HepG2 (cell line): ENCODE measurements at regions not wholly inside any gene's neighbourhood (a gene's known extent, or its start where the extent isn't known, plus 50 kb on each side); places are given as distances from the start of the nearest gene placed in this dataset.

ENCODE experiments used
- ATAC-seq: fragments of 200-7000 bp; cut with Tn5 transposase; 3 replicates; pipeline ENCODE4 v1.9.1; 2020; ENCODE audit warnings: mild to moderate bottlenecking, moderate library complexity
- BruUV-seq: library from RNA; stranded (reverse); fragments of 400-500 nt; replicated peaks from 2 replicates; lab custom pipeline; 2021; lab: Mats Ljungman, UMichigan
- CTCF ChIA-PET: fragments of 300-600 bp; formaldehyde crosslinking; extraction: SDS; loops from one replicate; lab custom pipeline; 2021; ENCODE audit warnings: low total read pairs, inconsistent platforms, low intra/inter-chr PET ratio; lab: Yijun Ruan, JAX
- POLR2A ChIA-PET: fragments of 350-600 bp; sonication (Branson Sonifier 250); formaldehyde crosslinking; loops from one replicate; lab custom pipeline; 2020; ENCODE audit warnings: antibody characterized with exemption, inconsistent platforms; lab: Yijun Ruan, JAX
- DNase-seq: peaks from one replicate; pipeline ENCODE4 v3.0.0-alpha.2; 2015; ENCODE audit warnings: low spot score
- FAIRE-seq: peaks from 3 replicates; lab custom pipeline; 2011; peaks lifted over from hg19 to GRCh38; lab: Jason Lieb, UNC
- H2AFZ ChIP-seq: one replicate; pipeline ENCODE4 v1.6.1; 2011; ENCODE audit warnings: low read length, inconsistent platforms
- H3K27ac ChIP-seq: fragments of 300-600 bp; 3 replicates; pipeline ENCODE4 v1.8.0; 2011; ENCODE audit warnings: mixed run types, mild to moderate bottlenecking, mixed read lengths, low read length, inconsistent platforms; ENCODE audit not compliant: insufficient read depth; ENCODE audit errors: extremely low read length
- H3K27me3 ChIP-seq, 2 experiments: fragments of 200-600 bp in 1 of 2; 2 replicates in 1 of 2; 3 replicates in 1 of 2; pipeline versions ENCODE4 v1.6.0 to v1.8.0; 2011; ENCODE audit warnings: low read length in 2 of 2, mild to moderate bottlenecking in 2 of 2, moderate library complexity in 2 of 2, inconsistent platforms in 1 of 2; ENCODE audit not compliant: insufficient read depth in 2 of 2, control insufficient read depth in 1 of 2
- H3K36me3 ChIP-seq, 2 experiments: fragments of 200-600 bp in 1 of 2; replicated peaks in 1 of 2; 2 replicates in 1 of 2; 3 replicates in 1 of 2; pipeline versions ENCODE4 v1.5.1 to v1.8.0; 2011; ENCODE audit warnings: low read length in 2 of 2, inconsistent platforms in 1 of 2; ENCODE audit not compliant: insufficient read depth in 2 of 2, control insufficient read depth in 1 of 2
- H3K4me1 ChIP-seq: 2 replicates; pipeline ENCODE4 v1.5.1; 2012; ENCODE audit warnings: low read length, inconsistent platforms; ENCODE audit not compliant: insufficient read depth
- H3K4me2 ChIP-seq: 2 replicates; pipeline ENCODE4 v1.6.0; 2011; ENCODE audit warnings: low read depth, low read length, inconsistent platforms
- H3K4me3 ChIP-seq, 3 experiments: fragments of 200-600 bp in 1 of 3; sonication (generic), shearing (Covaris generic) in 1 of 3; replicated peaks in 1 of 3; 2 replicates each; pipeline ENCODE4 v1.5.1; 2011 to 2016; ENCODE audit warnings: low read length in 3 of 3, inconsistent platforms in 2 of 3, low read depth in 2 of 3, mild to moderate bottlenecking in 2 of 3, control low read depth in 1 of 3, mixed read lengths in 1 of 3; ENCODE audit not compliant: insufficient read depth in 1 of 3
- H3K79me2 ChIP-seq: one replicate; pipeline ENCODE4 v1.6.1; 2011; ENCODE audit warnings: low read length, inconsistent platforms; ENCODE audit not compliant: insufficient read depth
- H3K9ac ChIP-seq: 2 replicates; pipeline ENCODE4 v1.6.0; 2011; ENCODE audit warnings: mild to moderate bottlenecking, low read depth, low read length, inconsistent platforms; ENCODE audit not compliant: insufficient read depth
- H3K9me3 ChIP-seq: 2 replicates; pipeline ENCODE4 v1.5.1; 2012; ENCODE audit warnings: mild to moderate bottlenecking, low read length
- H4K20me1 ChIP-seq: 2 replicates; pipeline ENCODE4 v1.6.0; 2011; ENCODE audit warnings: inconsistent platforms, mild to moderate bottlenecking, low read length, moderate library complexity; ENCODE audit not compliant: insufficient read depth
- EED ChIP-seq: sonication (generic); formaldehyde crosslinking; IDR thresholded peaks from 2 replicates; pipeline ENCODE4 v1.5.0; 2020; ENCODE audit warnings: mild to moderate bottlenecking, missing genetic modification reagents
- IKZF4 ChIP-seq: sonication (generic); formaldehyde crosslinking; IDR thresholded peaks from 2 replicates; pipeline ENCODE4 v1.5.1; 2020; ENCODE audit warnings: borderline replicate concordance, mild to moderate bottlenecking, low read depth, missing genetic modification reagents; ENCODE audit errors: not compliant biosample characterization
- MED13 ChIP-seq: sonication (generic); formaldehyde crosslinking; IDR thresholded peaks from 2 replicates; pipeline ENCODE4 v1.5.0; 2020; ENCODE audit warnings: missing genetic modification reagents
- NRL ChIP-seq: sonication (generic); formaldehyde crosslinking; IDR thresholded peaks from 2 replicates; pipeline ENCODE4 v1.5.0; 2020; ENCODE audit warnings: missing genetic modification reagents, mild to moderate bottlenecking, moderate library complexity, borderline replicate concordance
- ONECUT2 ChIP-seq: sonication (generic); formaldehyde crosslinking; IDR thresholded peaks from 2 replicates; pipeline ENCODE4 v1.4.0; 2020; ENCODE audit warnings: missing genetic modification reagents
- PLRG1 ChIP-seq: fragments of 450-650 bp; conservative IDR thresholded peaks from 2 replicates; pipeline ENCODE4 v1.6.1; 2016
- SKI ChIP-seq: fragments of 450-650 bp; IDR thresholded peaks from one replicate; pipeline ENCODE4 v1.6.1; 2018; ENCODE audit warnings: mild to moderate bottlenecking; ENCODE audit not compliant: partially characterized antibody
- SOX5 ChIP-seq: IDR thresholded peaks from 2 replicates; pipeline ENCODE4 v1.6.1; 2016; ENCODE audit warnings: borderline replicate concordance
- ZBTB3 ChIP-seq: sonication (generic); formaldehyde crosslinking; IDR thresholded peaks from 2 replicates; pipeline ENCODE4 v1.4.0; 2020; ENCODE audit warnings: low read depth, mild to moderate bottlenecking, moderate library complexity, missing genetic modification reagents, borderline replicate concordance
- ZNF224 ChIP-seq: sonication (generic); formaldehyde crosslinking; IDR thresholded peaks from 2 replicates; pipeline ENCODE4 v1.5.0; 2020; ENCODE audit warnings: mild to moderate bottlenecking, missing genetic modification reagents
- ZNF839 ChIP-seq: sonication (generic); formaldehyde crosslinking; IDR thresholded peaks from 2 replicates; pipeline ENCODE4 v1.4.0; 2020; ENCODE audit warnings: missing genetic modification reagents, mild to moderate bottlenecking, borderline replicate concordance
- WGBS: methylation state at CpG from one replicate; pipeline ENCODE4 v1.1.6; 2017; ENCODE audit warnings: low lambda C conversion rate; 5-methylcytosine and 5-hydroxymethylcytosine counted together
- in situ Hi-C: cut with HindIII; loops from 2 replicates; pipeline ENCODE4 v1.10.0; 2017; ENCODE audit warnings: low pct_unique_long_range_greater_than_20kb; ENCODE audit not compliant: extremely low pct_ligation_motif_present
- intact Hi-C: fragments of 100-400 bp; cut with micrococcal nuclease; formaldehyde crosslinking; loops from one replicate; pipeline ENCODE4 v1.10.0; 2022; ENCODE audit not compliant: unreplicated experiment
- TF ChIP-seq, protein P1 (sequence below): sonication (generic); formaldehyde crosslinking; IDR thresholded peaks from 2 replicates; pipeline ENCODE4 v1.5.0; 2020; ENCODE audit warnings: mild to moderate bottlenecking, missing genetic modification reagents
- TF ChIP-seq, protein P2 (sequence below): sonication (generic); formaldehyde crosslinking; IDR thresholded peaks from 2 replicates; pipeline ENCODE4 v1.4.0; 2020; ENCODE audit warnings: missing genetic modification reagents, mild to moderate bottlenecking, borderline replicate concordance
- TF ChIP-seq, protein P3 (sequence below): sonication (generic); formaldehyde crosslinking; IDR thresholded peaks from 2 replicates; pipeline ENCODE4 v1.4.0; 2020; ENCODE audit warnings: missing genetic modification reagents
- TF ChIP-seq, protein P4 (sequence below): sonication (generic); formaldehyde crosslinking; IDR thresholded peaks from 2 replicates; pipeline ENCODE4 v1.5.1; 2020; ENCODE audit warnings: missing genetic modification reagents, mild to moderate bottlenecking, borderline replicate concordance

DNA sequence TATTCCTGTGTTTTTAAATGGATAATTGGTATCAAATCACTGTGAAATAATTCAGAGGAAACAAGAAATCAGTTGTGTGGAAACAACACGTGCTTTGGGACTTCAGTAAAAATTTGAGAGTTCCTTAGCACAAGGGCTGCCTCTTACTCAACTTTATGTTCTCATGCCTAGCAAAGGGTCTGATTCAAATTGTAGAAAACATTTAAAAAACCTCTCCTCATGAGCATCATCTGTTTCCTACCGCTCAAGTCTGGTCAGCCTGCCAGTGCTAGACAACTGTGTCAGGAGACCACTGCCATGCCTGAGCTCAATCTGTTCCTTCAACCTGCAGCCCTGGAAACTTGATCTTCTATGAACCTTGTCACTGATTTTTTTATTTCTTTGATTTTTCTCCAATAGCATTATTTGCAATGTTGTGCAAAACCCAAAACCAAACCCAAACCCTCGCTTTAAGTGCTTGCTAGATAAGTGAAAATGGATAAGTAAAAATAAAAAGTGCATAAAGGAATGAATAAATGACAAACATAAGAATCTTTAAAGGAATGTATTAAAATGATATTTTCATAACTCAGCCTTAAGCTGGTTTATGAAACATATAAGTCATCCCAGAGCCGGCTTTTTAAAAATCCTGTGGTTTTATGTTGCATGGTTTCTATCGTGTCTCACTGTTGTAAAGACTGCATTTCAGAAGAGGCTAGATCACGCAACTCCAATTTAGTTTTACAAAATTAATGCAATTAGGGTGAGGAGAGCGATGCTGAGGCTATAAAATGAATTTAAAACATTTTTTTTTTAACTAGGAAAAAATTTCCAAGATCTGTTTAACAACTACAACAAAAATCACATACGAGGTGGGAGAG is 361.2 kb upstream of the PDE3A start:
- no peaks in the 10 kb centered on the region for H3K4me1 ChIP-seq
- no peak overlapping the region for H3K4me3 ChIP-seq
- no peaks in the 10 kb centered on the region for H3K79me2 ChIP-seq
- no peak for TF ChIP-seq IKZF4 (CRISPR knock-in tag)
- TF ChIP-seq SKI, result no peak
- TF ChIP-seq, protein P1, sequence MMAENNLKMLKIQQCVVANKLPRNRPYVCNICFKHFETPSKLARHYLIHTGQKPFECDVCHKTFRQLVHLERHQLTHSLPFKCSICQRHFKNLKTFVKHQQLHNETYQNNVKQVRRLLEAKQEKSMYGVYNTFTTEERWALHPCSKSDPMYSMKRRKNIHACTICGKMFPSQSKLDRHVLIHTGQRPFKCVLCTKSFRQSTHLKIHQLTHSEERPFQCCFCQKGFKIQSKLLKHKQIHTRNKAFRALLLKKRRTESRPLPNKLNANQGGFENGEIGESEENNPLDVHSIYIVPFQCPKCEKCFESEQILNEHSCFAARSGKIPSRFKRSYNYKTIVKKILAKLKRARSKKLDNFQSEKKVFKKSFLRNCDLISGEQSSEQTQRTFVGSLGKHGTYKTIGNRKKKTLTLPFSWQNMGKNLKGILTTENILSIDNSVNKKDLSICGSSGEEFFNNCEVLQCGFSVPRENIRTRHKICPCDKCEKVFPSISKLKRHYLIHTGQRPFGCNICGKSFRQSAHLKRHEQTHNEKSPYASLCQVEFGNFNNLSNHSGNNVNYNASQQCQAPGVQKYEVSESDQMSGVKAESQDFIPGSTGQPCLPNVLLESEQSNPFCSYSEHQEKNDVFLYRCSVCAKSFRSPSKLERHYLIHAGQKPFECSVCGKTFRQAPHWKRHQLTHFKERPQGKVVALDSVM (CRISPR knock-in tag), result no peak
- TF ChIP-seq, protein P2, sequence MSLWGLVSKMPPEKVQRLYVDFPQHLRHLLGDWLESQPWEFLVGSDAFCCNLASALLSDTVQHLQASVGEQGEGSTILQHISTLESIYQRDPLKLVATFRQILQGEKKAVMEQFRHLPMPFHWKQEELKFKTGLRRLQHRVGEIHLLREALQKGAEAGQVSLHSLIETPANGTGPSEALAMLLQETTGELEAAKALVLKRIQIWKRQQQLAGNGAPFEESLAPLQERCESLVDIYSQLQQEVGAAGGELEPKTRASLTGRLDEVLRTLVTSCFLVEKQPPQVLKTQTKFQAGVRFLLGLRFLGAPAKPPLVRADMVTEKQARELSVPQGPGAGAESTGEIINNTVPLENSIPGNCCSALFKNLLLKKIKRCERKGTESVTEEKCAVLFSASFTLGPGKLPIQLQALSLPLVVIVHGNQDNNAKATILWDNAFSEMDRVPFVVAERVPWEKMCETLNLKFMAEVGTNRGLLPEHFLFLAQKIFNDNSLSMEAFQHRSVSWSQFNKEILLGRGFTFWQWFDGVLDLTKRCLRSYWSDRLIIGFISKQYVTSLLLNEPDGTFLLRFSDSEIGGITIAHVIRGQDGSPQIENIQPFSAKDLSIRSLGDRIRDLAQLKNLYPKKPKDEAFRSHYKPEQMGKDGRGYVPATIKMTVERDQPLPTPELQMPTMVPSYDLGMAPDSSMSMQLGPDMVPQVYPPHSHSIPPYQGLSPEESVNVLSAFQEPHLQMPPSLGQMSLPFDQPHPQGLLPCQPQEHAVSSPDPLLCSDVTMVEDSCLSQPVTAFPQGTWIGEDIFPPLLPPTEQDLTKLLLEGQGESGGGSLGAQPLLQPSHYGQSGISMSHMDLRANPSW (CRISPR knock-in tag), result no peak
- TF ChIP-seq EED (CRISPR knock-in tag), result no peak
- TF ChIP-seq ZNF839 (CRISPR knock-in tag), result no peak
- no peak for TF ChIP-seq ONECUT2
- no peak for TF ChIP-seq ZNF224 (CRISPR knock-in tag)
- TF ChIP-seq NRL (CRISPR knock-in tag), result no peak
- no peak for TF ChIP-seq SOX5 (CRISPR knock-in tag)
- no peak for TF ChIP-seq ZBTB3
- no peak for TF ChIP-seq PLRG1
- TF ChIP-seq, protein P3, sequence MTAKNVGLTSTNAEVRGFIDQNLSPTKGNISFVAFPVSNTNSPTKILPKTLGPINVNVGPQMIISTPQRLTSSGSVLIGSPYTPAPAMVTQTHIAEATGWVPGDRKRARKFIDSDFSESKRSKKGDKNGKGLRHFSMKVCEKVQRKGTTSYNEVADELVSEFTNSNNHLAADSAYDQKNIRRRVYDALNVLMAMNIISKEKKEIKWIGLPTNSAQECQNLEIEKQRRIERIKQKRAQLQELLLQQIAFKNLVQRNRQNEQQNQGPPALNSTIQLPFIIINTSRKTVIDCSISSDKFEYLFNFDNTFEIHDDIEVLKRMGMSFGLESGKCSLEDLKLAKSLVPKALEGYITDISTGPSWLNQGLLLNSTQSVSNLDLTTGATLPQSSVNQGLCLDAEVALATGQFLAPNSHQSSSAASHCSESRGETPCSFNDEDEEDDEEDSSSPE (CRISPR knock-in tag), result no peak
- no peak for TF ChIP-seq MED13 (CRISPR knock-in tag)
- TF ChIP-seq, protein P4, sequence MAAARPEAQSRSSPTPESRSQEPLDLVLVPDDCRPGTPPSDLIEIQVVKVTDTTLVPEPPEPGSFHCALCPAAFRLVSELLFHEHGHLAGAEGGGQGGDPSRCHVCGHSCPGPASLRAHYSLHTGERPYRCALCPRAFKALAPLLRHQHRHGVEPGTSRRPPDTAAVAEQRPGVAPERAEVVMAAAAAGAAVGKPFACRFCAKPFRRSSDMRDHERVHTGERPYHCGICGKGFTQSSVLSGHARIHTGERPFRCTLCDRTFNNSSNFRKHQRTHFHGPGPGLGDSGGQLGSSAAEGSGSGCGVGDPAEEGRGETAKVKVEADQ, result no peak
- H3K4me2 ChIP-seq, result no peak overlapping the region
- ChIA-PET CTCF (no interaction called here), POLR2A (no interaction called here)
- DNase-seq (no peak), ATAC-seq (no peak), FAIRE-seq (no peak)
- no peaks in the 10 kb centered on the region; the same call in 1 of the 2 replicates for H3K9me3 ChIP-seq
- no peak overlapping the region for H3K9ac ChIP-seq
- H2AFZ ChIP-seq, result no peak overlapping the region
- no TSS peak for BruUV-seq
- no peaks in the 10 kb centered on the region for H3K36me3 ChIP-seq
- intact Hi-C loops (no loop called here), in situ Hi-C loops (no loop called here)
- H3K27me3 ChIP-seq, result no peaks in the 10 kb centered on the region; a peak in 1 of 5 replicates
- H3K27ac ChIP-seq, result no peak overlapping the region
- H4K20me1 ChIP-seq, result no peaks in the 10 kb centered on the region
- 13% methylated on average over 8 of the region's 8 CpGs for WGBS
